GM21737 (cell line): ENCODE measurements at regions not wholly inside any gene's neighbourhood (a gene's known extent, or its start where the extent isn't known, plus 50 kb on each side); places are given as distances from the start of the nearest gene placed in this dataset.
"Not testable (repeated sequence)": the region's sequence is repeated elsewhere in the genome, so short reads cannot be mapped to it uniquely, and the experiment has no call there.

Source experiments
- ATAC-seq: cut with Tn5 transposase; IDR thresholded peaks from one replicate; pipeline ENCODE4 v1.9.1; 2021; ENCODE audit warnings: mild to moderate bottlenecking, moderate library complexity; ENCODE audit not compliant: unreplicated experiment

DNA sequence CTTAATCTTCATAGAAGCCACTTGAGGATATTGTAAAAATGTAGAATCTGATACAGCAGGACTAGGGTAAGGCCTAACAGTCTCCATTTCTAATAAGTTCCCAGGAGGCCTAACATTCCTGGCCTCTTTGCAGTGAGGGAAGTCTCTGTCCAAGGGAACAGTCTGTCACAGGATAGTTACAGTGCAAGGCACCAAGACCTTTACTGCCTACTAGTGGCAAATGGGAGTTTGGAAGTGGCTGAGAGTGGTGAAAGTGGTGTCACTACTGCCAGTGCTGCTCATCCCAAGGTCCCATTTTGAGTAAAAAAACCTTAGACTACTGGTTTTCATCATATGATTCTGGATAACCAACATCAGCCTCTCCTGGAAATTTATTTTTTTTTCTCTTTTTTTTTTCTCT, 619.5 kb upstream of the SEMA3D start:
- ATAC-seq: no peak

DNA sequence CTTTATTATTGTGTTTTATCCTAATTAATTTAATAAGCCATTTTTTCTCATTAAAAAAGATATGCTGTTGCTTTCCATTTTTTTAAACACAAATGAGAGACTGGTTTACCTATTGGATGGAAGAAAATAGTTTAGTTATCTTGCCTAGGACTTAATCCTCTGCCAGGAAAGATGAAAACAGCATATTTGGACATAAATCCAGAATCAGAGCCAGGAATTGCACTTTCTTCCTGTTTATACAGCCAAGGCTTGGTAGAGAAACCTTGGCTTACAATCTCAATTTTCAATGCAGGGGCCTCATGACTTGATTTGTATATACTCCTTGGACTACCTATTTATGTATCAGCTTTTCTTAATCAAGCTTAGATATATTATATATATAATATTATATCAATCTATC, 618.8 kb upstream of the SEMA3D start:
- ATAC-seq: no peak

DNA sequence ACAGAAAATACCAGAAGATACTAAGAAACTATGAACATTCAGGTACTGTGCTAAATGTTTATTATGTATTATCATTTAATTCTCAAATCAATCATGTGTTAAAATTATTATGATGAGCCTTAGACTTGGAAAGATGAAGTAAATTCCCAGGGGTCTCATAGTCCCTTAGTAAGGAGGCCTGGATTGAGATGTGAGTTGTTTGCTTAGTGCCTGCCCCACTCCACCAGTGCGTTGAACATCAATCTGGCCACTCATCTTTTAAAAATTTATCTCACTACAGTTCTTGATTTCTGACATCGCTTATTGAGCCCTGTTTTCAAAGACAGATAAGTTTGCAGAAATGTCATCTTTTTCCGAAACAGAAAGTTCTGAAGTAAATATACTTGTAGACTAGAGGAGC, 618.4 kb upstream of the SEMA3D start:
- ATAC-seq: no peak

DNA sequence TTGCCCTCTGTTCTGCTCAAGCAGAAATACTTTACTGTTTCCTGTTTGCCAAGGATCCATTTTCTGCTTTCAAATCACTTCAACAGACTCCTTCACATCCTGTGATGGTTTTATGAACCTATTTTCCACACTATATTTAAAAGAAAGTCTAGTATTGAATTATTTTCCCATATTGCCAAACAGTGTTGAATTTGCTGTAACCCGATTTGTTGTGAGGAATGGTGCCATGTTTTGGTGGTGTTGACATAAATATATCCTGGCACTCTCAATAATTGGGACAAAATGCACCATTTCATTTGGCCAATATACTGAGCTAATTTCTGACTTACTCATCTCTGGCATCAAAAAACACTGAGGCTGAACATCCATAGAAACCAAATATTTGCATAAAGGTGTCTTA, 615.4 kb upstream of the SEMA3D start:
- ATAC-seq: no peak

DNA sequence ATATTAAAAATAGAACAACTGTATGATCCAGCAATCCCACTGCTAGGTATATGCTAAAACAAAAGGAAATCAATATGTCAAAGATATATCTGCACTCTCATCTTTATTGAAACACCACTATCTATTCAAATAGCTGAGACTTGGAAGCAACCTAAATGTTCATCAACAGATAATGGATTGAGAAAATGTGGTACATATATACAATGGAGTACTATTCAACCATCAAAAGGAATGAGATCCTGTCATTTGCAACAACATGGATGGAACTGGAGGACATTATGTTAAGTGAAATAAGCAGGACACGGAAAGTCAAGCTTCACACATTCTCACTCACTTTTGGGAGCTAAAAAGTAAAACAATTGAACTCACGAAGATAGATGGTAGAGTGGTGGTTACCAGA, 610.1 kb upstream of the SEMA3D start:
- no peak for ATAC-seq

DNA sequence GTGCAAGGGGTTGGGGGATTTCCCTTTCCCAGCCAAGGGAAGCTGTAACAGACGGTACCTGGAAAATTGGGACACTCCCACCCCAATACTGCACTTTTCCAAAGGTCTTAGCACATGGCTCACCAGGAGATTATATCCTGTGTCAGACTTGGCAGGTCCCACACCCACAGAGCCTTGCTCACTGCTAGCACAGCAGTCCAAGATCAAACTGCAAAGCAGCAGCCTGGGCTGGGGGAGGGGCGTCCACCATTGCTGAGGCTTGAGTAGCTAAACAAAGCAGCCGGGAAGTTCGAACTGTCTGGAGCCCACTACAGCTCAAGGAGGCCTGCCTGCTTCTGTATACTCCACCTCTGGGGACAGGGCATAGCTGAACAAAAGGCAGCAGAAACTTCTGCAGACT, 604.2 kb upstream of the SEMA3D start:
- not testable (repeated sequence) for ATAC-seq

DNA sequence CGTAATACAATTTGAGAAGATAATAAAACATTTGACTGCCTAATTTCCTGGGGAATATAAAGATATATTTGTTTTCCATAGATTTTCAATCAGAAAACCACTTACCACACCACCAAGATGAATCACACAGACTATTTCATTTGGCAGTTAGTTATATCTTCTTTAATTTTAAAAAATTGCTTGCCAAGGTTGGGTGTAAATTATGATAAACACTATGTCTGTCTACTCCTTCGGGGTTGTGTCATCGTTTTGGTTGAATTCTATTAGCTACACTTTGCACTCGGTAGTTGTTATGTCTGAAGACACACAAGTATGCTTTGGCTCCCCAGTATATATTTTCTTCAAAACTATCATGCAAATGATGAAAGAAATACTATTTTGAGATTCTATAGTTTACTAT, 594.8 kb upstream of the SEMA3D start:
- no peak for ATAC-seq

DNA sequence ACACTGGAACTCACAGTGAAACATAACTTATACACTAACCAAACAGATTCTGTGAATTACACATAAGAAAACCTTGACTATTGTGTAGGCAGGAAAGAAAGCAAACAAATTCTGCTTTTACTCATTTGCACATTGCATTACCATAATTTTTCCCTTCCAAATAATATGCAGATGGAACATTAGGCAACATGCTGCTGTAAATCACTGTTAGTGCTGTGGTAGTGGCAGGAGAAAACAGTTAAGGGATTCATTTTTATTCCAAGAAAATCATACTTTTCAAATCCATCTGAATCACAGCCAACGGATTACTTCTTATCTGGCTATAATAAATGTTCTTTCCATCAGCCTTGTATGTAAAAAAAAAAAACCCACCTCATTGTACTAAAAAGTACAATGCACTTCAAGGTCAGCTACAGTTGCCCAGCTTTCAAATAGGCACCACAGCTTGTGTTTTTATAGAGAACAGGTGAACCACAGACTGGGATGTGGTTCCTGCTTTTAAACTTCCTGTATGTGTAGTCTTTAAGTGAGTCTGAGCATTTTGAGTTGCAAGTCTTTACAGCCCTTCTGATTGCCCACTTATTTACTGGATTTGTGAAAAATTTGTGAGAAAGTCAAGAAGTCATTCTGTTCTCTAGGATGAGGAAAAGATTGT, 590.0 kb upstream of the SEMA3D start:
- no peak for ATAC-seq

DNA sequence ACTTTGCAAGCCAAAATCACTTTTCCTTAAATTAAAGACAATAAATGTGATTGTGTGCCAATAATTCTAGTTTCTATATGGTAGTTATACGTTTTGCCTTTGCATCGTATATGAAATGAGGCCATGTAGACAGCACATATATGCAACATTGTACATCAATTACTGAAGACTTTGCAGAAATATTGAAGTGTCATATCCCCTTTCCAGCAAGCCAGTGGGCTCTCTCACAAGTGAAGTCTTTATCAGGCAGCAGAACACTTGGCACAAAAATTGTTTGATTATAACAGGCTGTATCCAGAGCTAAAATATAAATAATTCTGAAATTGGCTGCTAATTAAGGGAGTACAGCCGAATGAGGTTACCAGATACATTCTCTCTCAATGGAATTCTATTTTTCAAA, 588.6 kb upstream of the SEMA3D start:
- no peak for ATAC-seq

DNA sequence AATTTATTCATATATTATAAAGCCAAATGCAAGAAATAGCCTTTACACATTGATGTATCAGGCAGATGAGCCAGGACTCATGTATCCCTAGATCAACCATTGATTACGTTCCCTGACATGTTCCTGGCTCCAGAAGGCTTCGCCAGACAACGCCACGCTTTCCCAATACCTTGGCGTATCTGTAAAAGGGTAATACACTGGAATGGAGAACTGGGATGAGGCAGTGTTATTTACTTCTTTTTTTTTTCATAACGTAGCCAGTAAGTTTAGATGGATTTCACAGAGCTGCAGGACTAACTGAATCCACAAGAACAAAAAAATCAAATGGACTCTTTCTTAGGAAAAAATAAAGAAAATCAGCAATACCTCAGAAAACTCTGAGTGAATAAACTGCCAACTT, 588.1 kb upstream of the SEMA3D start:
- ATAC-seq: no peak

DNA sequence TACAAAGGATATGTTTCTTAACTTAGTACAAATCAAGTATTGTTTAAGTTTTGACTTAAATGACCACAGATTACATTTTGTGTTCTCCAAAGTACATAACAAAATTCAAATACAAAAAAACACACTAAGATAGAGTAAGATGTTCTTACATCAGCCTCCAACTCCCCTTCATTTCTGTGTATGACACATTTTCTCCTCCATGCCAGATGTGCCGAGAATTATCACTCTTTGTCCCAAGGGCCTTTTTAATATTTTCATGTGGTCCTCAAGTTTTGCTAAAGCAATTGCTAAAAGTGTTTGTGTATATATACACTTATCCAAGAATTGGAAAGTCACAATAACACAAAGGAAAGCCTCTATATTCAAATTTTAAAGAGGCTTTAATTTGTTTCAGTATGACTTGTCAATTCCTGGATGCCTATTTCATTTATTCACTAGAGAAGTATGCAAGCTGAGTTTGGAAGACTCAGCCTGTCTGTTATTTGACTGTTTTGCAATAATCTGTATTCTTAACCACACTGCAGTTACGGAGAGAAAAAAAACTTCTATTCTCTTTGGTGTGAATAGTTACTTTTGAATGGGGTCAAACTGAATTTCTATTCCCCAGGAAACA, 586.4 kb upstream of the SEMA3D start:
- no peak for ATAC-seq

DNA sequence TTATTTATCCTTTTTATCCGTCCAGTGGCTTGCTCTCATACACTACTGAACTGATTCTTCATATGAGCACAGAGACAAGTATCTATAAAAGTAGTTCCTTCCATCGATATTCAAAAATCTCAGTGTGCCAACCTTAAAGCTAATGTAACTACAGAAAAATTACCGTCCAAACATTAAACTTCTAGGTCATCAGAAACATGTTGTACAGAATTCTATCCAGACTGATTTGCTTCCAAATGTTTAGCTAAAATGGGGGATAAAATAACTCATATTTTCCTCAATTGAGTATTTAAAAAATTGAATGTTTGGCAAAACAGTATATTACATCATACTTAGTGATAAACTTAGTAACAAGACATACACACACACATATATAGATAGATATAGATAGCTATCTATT, 584.7 kb upstream of the SEMA3D start:
- no peak for ATAC-seq

DNA sequence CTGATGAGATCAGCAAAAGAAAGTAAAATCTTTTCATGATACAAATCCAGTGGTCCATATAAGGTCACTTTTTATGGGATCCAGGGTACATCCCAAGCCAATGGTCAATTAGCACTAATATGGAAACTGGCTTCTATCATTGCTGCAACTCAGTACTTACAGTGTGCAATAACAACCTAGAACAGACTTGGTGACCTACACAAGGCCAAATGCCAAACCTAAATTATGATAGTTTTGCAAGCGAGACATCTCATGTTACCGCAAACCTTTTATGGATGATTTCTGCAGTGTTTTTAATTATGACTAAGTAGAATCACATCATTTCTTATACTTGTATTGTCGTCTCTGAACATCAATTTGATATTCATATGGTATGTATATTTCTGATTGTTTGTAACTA, 583.5 kb upstream of the SEMA3D start:
- no peak for ATAC-seq

DNA sequence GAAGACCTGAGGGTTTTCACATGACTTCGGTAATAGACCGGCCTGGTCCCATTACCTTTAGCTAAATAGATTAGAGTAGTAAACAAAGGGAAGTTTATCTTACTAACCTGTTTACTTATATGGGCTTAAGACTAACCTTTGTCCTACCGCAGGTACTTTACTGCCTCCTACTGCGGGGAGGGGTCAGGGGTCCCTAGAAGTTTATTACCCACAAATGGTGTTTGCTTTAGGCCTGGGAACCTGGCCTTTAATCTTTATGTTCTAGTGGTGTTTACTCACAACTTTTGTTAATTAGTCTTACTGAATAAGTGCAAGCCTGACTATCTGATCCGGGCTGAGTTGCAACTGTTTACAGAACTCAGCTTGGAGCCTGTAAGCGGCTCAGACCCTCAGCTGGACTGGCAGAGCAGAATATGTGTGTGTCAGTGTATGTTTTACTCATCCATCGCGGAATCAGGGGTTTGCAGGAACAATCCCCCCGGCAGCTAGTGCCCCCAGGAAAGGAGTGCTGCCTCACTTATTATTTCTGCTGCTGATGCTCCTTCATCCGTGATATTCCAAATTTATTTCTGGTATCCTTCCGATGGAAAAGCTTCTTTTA, 578.9 kb upstream of the SEMA3D start:
- no peak for ATAC-seq

DNA sequence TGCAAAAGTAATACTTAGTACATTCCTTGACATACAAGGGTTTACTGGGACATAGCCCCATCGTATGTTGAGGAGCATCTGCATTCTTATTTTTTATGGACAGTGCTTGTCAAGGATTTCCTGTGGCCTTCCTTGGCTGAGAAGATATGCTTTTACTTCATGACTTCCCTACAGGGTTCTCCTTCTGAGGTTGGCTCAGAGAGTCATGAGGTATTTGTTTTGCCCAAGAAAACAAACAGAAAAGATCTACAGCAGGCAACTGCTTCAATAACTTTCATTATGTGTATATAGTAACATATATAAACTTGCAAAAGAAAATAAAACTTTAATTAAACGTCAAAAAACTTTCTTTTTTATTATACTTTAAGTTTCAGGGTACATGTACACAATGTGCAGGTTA, 577.2 kb upstream of the SEMA3D start:
- ATAC-seq: no peak

DNA sequence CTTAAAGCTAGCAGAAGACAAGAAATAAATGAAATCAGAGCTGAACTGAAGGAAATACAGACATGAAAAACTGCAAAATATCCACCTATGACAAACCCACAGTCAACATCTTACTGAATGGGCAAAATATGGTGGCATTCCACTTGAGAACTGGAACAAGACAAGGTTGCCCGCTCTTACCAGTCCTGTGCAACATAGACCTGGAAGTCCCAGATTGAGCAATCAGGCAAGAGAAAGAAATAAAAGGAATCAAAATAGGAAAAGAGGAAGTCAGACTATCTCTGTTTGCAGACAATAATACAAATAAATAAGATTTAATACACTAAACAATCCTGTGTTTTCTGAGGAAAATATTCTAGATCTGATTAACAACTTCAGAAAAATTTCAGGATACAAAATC, 570.5 kb upstream of the SEMA3D start:
- no peak for ATAC-seq

DNA sequence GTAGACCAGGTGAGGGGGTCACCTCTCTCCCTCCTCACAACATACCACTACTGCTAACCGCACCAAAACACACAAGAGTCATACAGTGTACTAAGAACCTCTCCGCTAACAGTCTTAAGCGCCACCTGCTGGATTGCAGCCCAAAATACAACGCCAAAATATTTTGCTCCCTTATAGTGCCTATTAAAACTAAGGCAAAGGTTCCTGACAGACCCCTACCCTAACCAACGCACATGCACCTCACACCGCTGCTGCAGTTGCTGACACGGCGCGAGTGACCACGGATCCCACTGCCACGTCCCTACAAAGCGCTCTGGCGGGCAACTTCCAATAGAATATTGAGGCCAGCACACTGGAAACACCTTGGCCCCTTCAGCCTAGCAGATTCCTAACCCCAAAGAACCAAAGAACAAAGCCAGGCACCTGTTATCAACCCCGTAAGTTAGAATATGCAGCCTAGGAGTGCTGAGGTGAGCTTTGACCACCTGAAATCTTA, 563.6 kb upstream of the SEMA3D start:
- ATAC-seq: peak; percentile 97

DNA sequence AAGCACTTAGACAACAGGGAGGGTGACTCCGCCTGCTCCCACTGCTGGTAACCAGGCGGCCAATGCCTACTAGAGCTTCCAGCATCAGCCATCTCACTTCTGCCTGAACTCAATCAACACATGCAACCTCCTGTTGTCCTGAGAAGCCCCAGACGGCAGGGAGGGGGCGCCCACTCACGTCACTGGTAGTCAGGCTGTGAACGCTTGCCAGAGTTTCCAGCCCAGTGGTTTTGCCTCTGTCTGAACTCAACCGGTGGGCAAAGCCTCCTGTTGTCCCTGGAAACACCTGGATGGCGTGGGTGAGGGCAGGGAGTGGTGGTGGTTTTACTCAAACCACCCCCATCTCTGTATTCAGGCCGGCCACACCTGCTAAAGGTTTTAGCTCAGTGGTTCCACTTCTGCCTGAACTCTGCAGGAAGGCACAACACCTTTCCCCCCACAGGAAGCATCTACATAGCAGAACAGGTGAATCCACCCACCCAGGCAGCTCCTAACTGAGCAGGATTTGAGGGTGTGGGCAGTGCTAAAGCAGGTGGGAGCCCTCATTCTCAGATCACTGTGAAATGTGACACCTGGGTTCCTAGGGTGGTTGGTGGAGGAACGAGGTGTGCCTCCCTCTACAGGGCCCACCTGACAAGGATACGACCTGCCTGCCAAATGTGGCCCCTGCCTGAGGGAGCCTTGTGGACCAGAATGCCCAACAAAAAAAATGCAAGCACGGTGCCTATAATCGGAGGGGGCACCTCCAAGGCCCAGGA, 563.0 kb upstream of the SEMA3D start:
- ATAC-seq: no peak

DNA sequence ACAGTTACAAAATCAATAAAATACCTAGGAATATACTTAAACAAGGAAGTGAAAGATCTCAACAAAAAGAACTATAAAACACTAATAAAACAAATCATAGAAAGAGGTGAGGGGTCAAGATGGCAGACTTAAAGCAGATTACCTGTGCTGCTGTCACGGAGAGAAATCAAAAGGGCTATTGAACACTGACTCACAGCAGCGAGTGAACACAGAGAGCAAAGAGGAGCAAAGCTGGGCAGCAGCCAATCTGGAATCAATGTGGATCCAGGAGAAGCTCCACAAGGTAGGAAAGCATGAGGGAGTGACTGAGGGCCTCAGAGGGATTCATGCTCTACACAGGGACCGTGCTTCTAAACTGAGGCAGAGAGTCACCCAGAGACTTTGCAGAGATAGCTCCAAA, 562.0 kb upstream of the SEMA3D start:
- no peak for ATAC-seq

DNA sequence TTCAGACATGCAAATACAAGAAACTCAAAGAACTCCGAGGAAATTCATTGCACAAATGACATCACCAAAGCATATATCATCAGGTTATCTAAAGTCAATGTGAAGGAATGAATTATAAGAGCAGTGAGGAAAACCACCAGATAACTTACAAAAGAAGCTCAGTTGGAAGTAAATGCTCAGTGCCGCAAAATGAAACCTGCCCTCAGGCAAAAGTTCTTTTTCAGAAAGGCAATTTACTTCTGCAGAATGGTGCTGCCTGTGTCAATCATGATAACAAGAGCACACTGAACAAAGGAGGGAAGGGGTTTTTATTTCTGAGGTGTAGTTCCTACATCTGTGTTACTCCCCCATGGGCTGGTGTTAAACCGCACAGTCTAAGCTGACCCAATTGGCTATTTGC, 550.6 kb upstream of the SEMA3D start:
- no peak for ATAC-seq

DNA sequence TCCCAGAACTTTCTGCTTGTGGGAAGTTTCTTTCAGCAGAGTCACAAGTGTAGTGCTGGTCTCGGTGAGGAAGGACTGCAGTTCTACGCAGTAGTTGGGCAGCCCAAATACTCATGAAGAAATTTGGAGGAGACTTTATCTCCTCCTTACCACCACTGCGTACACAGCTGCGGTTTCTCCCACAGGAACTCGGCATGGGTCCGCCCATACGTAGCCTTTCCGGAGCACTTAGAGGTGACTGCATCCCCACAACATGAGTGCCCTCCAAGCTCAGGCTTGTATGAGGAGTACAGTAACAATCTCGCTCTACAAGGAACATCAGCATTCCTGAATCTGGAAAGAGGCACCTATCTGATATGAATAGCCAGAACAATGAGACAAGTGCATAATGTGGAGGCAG, 549.2 kb upstream of the SEMA3D start:
- no peak for ATAC-seq

DNA sequence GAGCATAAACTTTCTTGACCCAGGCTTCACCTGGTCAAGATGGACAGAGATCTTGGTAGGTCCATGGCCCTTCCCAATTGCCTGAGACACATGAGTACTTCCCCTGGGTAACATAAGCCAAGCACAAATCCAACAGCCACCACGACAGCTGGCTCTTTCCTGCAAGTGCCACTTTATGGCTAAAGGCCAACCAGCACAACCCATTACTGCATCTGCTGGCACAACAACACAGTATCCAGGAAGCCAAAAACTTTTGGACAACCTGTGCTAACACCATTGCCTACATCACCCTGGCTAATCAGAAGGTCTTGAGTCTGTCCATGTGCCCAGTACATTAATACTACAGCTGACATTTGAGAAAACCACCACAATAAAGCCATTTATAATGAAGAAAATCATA, 548.0 kb upstream of the SEMA3D start:
- no peak for ATAC-seq
